Heart left ventricle (tissue), 13 donors: ENCODE measurements at regions not wholly inside any gene's neighbourhood (a gene's known extent, or its start where the extent isn't known, plus 50 kb on each side); places are given as distances from the start of the nearest gene placed in this dataset.

Experiments
- CTCF ChIP-seq, 12 donors: fragments of 200-600 bp; sonication (generic) in 4 of 12; IDR thresholded peaks; one replicate each; pipeline versions ENCODE4 v1.5.0 to v1.8.0; 2018 to 2022; ENCODE audit warnings: antibody characterized with exemption in 12 of 12, mild to moderate bottlenecking in 5 of 12
- POLR2A ChIP-seq, 2 donors: fragments of 450-650 bp; IDR thresholded peaks; one replicate each; pipeline ENCODE4 v1.6.1; 2017; ENCODE audit warnings: antibody characterized with exemption in 2 of 2, mild to moderate bottlenecking in 2 of 2, moderate library complexity in 2 of 2
- donor health status: ischemic (EF 13 %, LVEDD 7.1; RV severe dilation, severe dysfunction).
- donor health status: DM: no; HTN: yes; CAD: no.
- donor health status: DM: no; HTN: no; CAD: no.
- donor health status: ischemic (EF 25% LVEDD 6.9; RV normal size, moderate dysfunction).
- donor health status: ischemic (EF 25% LVEDD 5.7; RV mildly dilated, moderate dysfunction).
- donor health status: ischemic (EF 35%, LVEDD 5.7; RV mildly dilated, moderate dysfunction).
- donor health status: nonischemic (EF 11% LVEDD 7.7; RV severe dilation, severe dysfunction).
- donor health status: DM: yes; HTN: yes; CAD: no.
- donor health status: PGD.
- donor health status: ischemic (EF 29% LVEDD 5.4; RV normal size, mild dysfunction).
- donor health status: nonischemic (EF 23%, LVEDD 6.1; RV moderate dilation, normal function).

DNA sequence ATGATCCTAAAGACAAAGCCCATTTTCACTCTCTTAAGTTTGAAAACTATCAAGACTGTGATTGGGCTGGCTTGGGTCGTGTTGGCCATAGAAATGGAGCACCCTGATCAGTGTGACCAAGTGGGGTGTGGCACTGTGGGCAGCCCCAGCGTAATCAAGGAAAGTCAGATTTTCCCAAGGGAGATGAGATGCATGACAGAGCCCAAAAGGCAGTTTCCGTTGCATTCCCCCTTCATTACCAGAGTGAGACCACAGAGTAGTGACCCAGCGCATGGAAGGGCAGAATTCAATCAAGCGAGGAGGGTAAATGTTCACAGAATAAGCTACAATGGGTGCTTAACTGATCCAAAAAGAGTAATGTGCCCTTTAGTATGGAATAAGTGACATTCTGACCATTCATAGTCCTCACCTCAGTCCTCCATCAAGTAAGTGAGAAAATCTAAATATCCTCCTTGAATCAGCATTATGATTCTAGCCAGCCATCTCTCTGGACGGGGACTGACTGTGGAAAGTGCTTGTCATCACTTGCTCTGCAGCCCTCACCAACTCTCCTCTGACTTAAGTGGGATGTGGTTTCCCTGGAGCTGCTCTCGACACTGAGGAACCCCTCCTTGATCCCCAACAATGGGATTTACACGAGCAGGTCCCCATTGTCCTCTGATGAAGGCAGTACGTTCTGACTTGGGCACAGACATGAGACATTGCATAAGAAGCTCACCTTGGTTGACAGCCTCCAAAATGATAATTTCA, 430.5 kb downstream of the OCA2 start:
- no peak for TF ChIP-seq CTCF (IDR thresholded peaks at IDR 0.05)
- TF ChIP-seq POLR2A (IDR thresholded peaks at IDR 0.05), result no peak
